HG03045 (cell line): ENCODE measurements at regions not wholly inside any gene's neighbourhood (a gene's known extent, or its start where the extent isn't known, plus 50 kb on each side); places are given as distances from the start of the nearest gene placed in this dataset.

Experiments used
- ATAC-seq: cut with Tn5 transposase; IDR thresholded peaks from one replicate; pipeline ENCODE4 v1.9.1; 2021; ENCODE audit warnings: mild to moderate bottlenecking, moderate library complexity; ENCODE audit not compliant: unreplicated experiment

GRCh38 chr3:117626577-117626976 is 917.0 kb downstream of the TUSC7 start:
- ATAC-seq: no peak

GRCh38 chr3:117628823-117629291 is 919.3 kb downstream of the TUSC7 start:
- ATAC-seq: no peak

GRCh38 chr3:117629505-117629904 is 919.9 kb downstream of the TUSC7 start:
- no peak for ATAC-seq

- ATAC-seq: no peak
These were observed 920.9 kb downstream of the TUSC7 start for GRCh38 chr3:117630469-117630868.

- ATAC-seq: no peak
These were observed 921.3 kb downstream of the TUSC7 start for GRCh38 chr3:117630885-117631284.

GRCh38 chr3:117631781-117632180 is 922.2 kb downstream of the TUSC7 start:
- ATAC-seq: no peak

- ATAC-seq: no peak
These were observed 922.6 kb downstream of the TUSC7 start for GRCh38 chr3:117632191-117632590.

GRCh38 chr3:117633207-117633606 is 923.6 kb downstream of the TUSC7 start:
- no peak for ATAC-seq

- no peak for ATAC-seq
These were observed 928.1 kb downstream of the TUSC7 start for GRCh38 chr3:117637666-117638065.

- no peak for ATAC-seq
These were observed 934.6 kb downstream of the TUSC7 start for GRCh38 chr3:117644203-117644602.

- ATAC-seq: no peak
These were observed 936.1 kb downstream of the TUSC7 start for GRCh38 chr3:117645561-117646242.

GRCh38 chr3:117647435-117647834 is 937.9 kb downstream of the TUSC7 start:
- no peak for ATAC-seq

GRCh38 chr3:117651246-117651645 is 941.7 kb downstream of the TUSC7 start:
- ATAC-seq: no peak

GRCh38 chr3:117656391-117656790 is 946.8 kb downstream of the TUSC7 start:
- ATAC-seq: no peak

GRCh38 chr3:117657278-117657677 is 947.7 kb downstream of the TUSC7 start:
- no peak for ATAC-seq

- no peak for ATAC-seq
These were observed 951.6 kb downstream of the TUSC7 start for GRCh38 chr3:117660941-117661817.

GRCh38 chr3:117661818-117662095 is 952.2 kb downstream of the TUSC7 start:
- ATAC-seq: no peak

- ATAC-seq: no peak
These were observed 955.7 kb downstream of the TUSC7 start for GRCh38 chr3:117665296-117665695.

- no peak for ATAC-seq
These were observed 956.7 kb downstream of the TUSC7 start for GRCh38 chr3:117666325-117666724.

GRCh38 chr3:117666812-117667211 is 957.2 kb downstream of the TUSC7 start:
- ATAC-seq: no peak

GRCh38 chr3:117669774-117670173 is 960.2 kb downstream of the TUSC7 start:
- ATAC-seq: no peak

GRCh38 chr3:117671722-117672318 is 962.2 kb downstream of the TUSC7 start:
- ATAC-seq: no peak
